ENCODE measurements at regions not wholly inside any gene's neighbourhood (a gene's known extent, or its start where the extent isn't known, plus 50 kb on each side); places are given as distances from the start of the nearest gene placed in this dataset.
"Not testable (repeated sequence)": the region's sequence is repeated elsewhere in the genome, so short reads cannot be mapped to it uniquely, and the experiment has no call there.

DNA sequence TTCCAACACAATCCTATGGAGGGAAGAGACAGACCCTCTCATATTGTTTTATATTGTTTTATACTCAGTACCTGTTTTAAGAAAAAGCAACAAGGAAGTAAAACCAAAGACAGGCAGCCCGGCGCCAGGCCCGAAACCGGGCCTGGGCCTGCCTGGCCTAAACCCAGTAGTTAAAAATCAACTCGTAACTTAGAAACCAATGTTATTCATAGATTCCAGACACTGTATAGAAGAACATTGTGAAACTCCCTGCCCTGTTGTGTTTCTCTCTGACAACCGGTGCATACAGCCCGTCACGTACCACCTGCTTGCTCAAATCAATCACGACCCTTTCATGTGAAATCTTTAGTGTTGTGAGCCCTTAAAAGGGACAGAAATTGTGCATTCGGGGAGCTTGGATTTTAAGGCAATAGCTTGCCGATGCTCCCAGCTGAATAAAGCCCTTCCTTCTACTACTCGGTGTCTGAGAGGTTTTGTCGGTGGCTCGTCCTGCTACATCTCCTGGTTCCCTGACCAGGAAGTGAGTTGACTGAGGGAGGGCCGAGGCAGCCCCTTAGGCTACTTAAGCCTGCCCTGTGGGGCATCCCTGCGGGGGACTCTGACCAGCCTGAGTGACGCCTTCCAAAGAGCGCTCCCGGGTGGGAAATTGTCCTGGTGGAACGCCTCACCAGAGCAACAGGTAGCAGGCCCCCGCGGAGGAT lies 83.5 kb upstream of the ADGRA3 start:
- intact Hi-C loops (cut with micrococcal nuclease; ENCODE audit: unreplicated experiment); H3K9me3 ChIP-seq; DNase-seq; H3K4me1 ChIP-seq; H3K36me3 Mint-ChIP-seq (ENCODE audit: insufficient read depth, unreplicated experiment); H3K9me3 Mint-ChIP-seq (ENCODE audit: unreplicated experiment); H3K27me3 ChIP-seq (replicated peaks; ENCODE audit: control insufficient read depth, insufficient read depth, low read length); POLR2A ChIA-PET; H3K27me3 Mint-ChIP-seq (ENCODE audit: insufficient read depth, unreplicated experiment); H3K4me3 Mint-ChIP-seq (ENCODE audit: unreplicated experiment); H3K36me3 ChIP-seq (ENCODE audit: control insufficient read depth, insufficient read depth, low read length); H3K27ac Mint-ChIP-seq (ENCODE audit: unreplicated experiment); CTCF ChIA-PET; BruUV-seq (replicated peaks); H3K4me3 ChIP-seq (ENCODE audit: low read depth, low read length): not testable (repeated sequence)
- H3K4me1 Mint-ChIP-seq (ENCODE audit: low read depth, unreplicated experiment) = peaks cover 18% of the 10 kb centered on the region

DNA sequence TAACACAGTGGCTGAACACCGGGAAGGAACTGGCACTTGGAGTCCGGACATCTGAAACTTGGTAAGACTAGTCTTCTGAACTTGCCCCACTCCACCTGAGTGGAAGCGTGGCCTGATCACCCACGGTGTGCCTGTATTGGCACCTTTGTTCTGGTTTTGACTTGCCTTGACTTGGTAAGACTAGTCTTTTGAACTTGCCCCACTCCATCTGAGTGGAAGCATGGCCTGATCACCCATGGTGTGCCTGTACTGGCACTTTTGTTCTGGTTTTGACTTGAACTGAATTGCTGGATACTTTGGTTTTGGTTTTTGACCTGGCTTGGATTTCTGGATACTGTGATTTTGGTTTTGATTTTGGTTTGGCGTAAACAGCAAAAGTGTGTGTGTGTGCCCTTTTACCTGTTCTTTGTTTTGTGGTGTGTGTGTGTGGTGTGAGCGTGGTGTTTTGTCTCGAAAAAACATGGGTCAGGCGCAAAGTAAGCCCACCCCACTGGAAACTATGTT lies 84.1 kb upstream of the ADGRA3 start:
- not testable (repeated sequence) for H3K27ac Mint-ChIP-seq (ENCODE audit: unreplicated experiment); H3K36me3 Mint-ChIP-seq (ENCODE audit: insufficient read depth, unreplicated experiment)
- intact Hi-C loops (cut with micrococcal nuclease; ENCODE audit: unreplicated experiment) = loop anchor here (10.0 kb wide), 1 partner anchor 95 kb away; the partner anchor contains the start of gene GBA3

DNA sequence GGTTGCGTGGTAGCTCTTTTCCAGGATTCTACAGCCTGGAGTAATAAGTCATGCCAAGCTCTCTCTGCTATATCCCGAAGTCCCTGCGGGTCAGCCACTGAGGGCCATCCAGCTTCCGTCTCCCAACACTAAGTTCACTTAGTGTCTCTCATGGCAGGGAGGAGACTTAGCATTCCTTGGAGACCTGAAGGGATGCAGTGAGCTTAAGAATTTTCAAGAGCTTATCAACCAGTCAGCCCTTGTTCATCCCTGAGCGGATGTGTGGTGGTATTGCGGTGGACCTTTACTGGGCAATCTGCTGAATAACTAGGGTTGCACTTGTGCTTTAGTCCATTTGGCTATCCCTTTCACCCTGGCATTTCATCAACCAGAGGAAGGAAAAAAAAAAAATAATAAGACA lies 85.8 kb upstream of the ADGRA3 start:
- H3K4me1 ChIP-seq; DNase-seq; H3K9me3 Mint-ChIP-seq (ENCODE audit: unreplicated experiment); H3K4me3 ChIP-seq (ENCODE audit: low read depth, low read length); POLR2A ChIA-PET; H3K27me3 Mint-ChIP-seq (ENCODE audit: insufficient read depth, unreplicated experiment); H3K4me3 Mint-ChIP-seq (ENCODE audit: unreplicated experiment); H3K36me3 Mint-ChIP-seq (ENCODE audit: insufficient read depth, unreplicated experiment); BruUV-seq (replicated peaks); H3K36me3 ChIP-seq (ENCODE audit: control insufficient read depth, insufficient read depth, low read length); H3K27ac Mint-ChIP-seq (ENCODE audit: unreplicated experiment); H3K9me3 ChIP-seq; H3K27me3 ChIP-seq (replicated peaks; ENCODE audit: control insufficient read depth, insufficient read depth, low read length); CTCF ChIA-PET: not testable (repeated sequence)
- H3K4me1 Mint-ChIP-seq (ENCODE audit: low read depth, unreplicated experiment) = peaks cover 18% of the 10 kb centered on the region
- intact Hi-C loops (cut with micrococcal nuclease; ENCODE audit: unreplicated experiment) = loop anchor here (10.0 kb wide), 1 partner anchor 93 kb away; the partner anchor contains the start of gene GBA3

More for the DNA sequence above, 84.1 kb upstream of the ADGRA3 start:
- H3K9me3 ChIP-seq; BruUV-seq (replicated peaks); H3K36me3 ChIP-seq (ENCODE audit: control insufficient read depth, insufficient read depth, low read length); H3K27me3 ChIP-seq (replicated peaks; ENCODE audit: control insufficient read depth, insufficient read depth, low read length); DNase-seq; POLR2A ChIA-PET; H3K9me3 Mint-ChIP-seq (ENCODE audit: unreplicated experiment); CTCF ChIA-PET; H3K4me3 ChIP-seq (ENCODE audit: low read depth, low read length); H3K27me3 Mint-ChIP-seq (ENCODE audit: insufficient read depth, unreplicated experiment); H3K4me3 Mint-ChIP-seq (ENCODE audit: unreplicated experiment); H3K4me1 ChIP-seq: not testable (repeated sequence)
- peaks cover 18% of the 10 kb centered on the region for H3K4me1 Mint-ChIP-seq (ENCODE audit: low read depth, unreplicated experiment)

DNA sequence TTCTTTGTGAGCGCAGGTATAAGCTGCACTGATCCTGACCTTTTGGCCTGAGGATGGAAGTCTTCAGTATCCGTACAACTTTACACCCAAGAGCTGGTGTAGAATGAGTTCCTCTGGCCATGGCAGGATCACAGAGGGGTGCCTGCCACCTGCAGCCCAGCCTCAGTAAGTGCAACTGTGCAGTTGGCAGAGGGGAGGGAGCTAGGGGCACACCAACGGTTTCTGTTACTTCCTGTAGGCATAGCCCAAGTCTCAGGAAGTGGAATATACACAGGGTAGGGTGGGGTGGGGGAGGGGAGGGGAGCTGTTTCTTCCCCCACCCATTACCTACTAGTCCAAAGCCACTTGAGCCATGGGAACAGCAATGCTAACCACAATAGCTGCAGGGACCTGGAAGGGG lies 85.4 kb upstream of the GBA3 start:
- intact Hi-C loops (cut with micrococcal nuclease; ENCODE audit: unreplicated experiment) = loop anchor here (1.0 to 10.0 kb wide), 3 partner anchors 87 to 197 kb away; partner anchors contain the start of gene GBA3
- Mint-ChIP-seq H3K27me3 (ENCODE audit: insufficient read depth, unreplicated experiment) (peaks cover 6% of the 10 kb centered on the region), H3K4me1 (ENCODE audit: low read depth, unreplicated experiment) (no peaks in the 10 kb centered on the region), H3K27ac (ENCODE audit: unreplicated experiment) (no peak overlapping the region), H3K9me3 (ENCODE audit: unreplicated experiment) (no peaks in the 10 kb centered on the region), H3K36me3 (ENCODE audit: insufficient read depth, unreplicated experiment) (no peaks in the 10 kb centered on the region), H3K4me3 (ENCODE audit: unreplicated experiment) (no peak overlapping the region)
- POLR2A ChIA-PET = interaction anchor here (0.5 kb wide), 1 partner anchor 74 kb away, joined by 3 read pairs; no protein-coding TSS in a partner anchor
- Histone ChIP-seq H3K9me3 (no peaks in the 10 kb centered on the region), H3K27me3 (replicated peaks; ENCODE audit: control insufficient read depth, insufficient read depth, low read length) (no peaks in the 10 kb centered on the region), H3K4me3 (ENCODE audit: low read depth, low read length) (no peak overlapping the region), H3K4me1 (no peaks in the 10 kb centered on the region), H3K36me3 (ENCODE audit: control insufficient read depth, insufficient read depth, low read length) (no peaks in the 10 kb centered on the region)
- peak; percentile 51 to 57 for DNase-seq
- TF ChIP-seq, protein P1, sequence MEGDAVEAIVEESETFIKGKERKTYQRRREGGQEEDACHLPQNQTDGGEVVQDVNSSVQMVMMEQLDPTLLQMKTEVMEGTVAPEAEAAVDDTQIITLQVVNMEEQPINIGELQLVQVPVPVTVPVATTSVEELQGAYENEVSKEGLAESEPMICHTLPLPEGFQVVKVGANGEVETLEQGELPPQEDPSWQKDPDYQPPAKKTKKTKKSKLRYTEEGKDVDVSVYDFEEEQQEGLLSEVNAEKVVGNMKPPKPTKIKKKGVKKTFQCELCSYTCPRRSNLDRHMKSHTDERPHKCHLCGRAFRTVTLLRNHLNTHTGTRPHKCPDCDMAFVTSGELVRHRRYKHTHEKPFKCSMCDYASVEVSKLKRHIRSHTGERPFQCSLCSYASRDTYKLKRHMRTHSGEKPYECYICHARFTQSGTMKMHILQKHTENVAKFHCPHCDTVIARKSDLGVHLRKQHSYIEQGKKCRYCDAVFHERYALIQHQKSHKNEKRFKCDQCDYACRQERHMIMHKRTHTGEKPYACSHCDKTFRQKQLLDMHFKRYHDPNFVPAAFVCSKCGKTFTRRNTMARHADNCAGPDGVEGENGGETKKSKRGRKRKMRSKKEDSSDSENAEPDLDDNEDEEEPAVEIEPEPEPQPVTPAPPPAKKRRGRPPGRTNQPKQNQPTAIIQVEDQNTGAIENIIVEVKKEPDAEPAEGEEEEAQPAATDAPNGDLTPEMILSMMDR (IDR thresholded peaks at IDR 0.05; ENCODE audit: insufficient read depth in 1 of 2, low read depth in 1 of 2, low read length in 1 of 2, severe bottlenecking in 1 of 2, unreplicated experiment in 1 of 2) = peak; percentile 45 to 78
- no TSS peak for BruUV-seq (replicated peaks)
- CTCF ChIA-PET = interaction anchor here (0.6 to 1.1 kb wide), 5 partner anchors 33 to 818 kb away, joined by 3 to 6 read pairs (median 4); no protein-coding TSS in a partner anchor

DNA sequence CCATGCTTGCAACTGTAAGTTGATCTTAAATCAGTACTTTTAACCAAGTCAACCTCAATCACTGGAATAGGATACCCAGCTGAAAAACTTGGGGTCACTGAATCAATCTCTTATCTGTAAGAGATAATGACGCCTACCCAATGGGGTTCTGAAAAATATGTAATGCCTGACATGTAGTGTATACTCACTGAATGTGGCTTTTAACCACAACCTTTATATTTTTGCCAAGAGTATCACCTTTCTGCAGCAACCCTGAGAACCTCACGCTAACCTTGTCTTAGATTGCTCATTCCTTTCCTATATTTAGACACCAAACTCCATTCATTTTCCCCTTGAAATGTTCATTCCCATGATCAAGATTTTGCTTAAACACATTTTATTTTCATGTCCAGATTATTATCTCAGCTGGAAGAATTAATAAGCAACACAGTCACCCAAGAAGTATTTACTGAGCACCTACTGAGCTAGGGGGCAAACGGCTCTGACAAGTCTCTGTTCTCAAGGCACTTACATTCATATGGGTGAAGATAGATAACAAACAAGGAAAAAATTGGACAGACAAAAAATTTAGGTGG lies 82.7 kb upstream of the GBA3 start:
- H3K4me1 Mint-ChIP-seq (ENCODE audit: low read depth, unreplicated experiment); H3K36me3 Mint-ChIP-seq (ENCODE audit: insufficient read depth, unreplicated experiment); H3K36me3 ChIP-seq (ENCODE audit: control insufficient read depth, insufficient read depth, low read length); CTCF ChIA-PET; H3K4me3 ChIP-seq (ENCODE audit: low read depth, low read length); H3K9me3 Mint-ChIP-seq (ENCODE audit: unreplicated experiment); H3K27me3 Mint-ChIP-seq (ENCODE audit: insufficient read depth, unreplicated experiment); H3K9me3 ChIP-seq; H3K4me1 ChIP-seq; H3K27me3 ChIP-seq (replicated peaks; ENCODE audit: control insufficient read depth, insufficient read depth, low read length); DNase-seq; BruUV-seq (replicated peaks); POLR2A ChIA-PET; H3K4me3 Mint-ChIP-seq (ENCODE audit: unreplicated experiment); H3K27ac Mint-ChIP-seq (ENCODE audit: unreplicated experiment): not testable (repeated sequence)
- intact Hi-C loops (cut with micrococcal nuclease; ENCODE audit: unreplicated experiment) = loop anchor here (5.0 to 10.0 kb wide), 2 partner anchors 85 to 98 kb away; partner anchors contain the start of gene GBA3

Measured in Caco-2 (cell line).